ENCODE measurements at regions not wholly inside any gene's neighbourhood (a gene's known extent, or its start where the extent isn't known, plus 50 kb on each side); places are given as distances from the start of the nearest gene placed in this dataset.

GRCh38 chr17:59506894-59507726 is 58.3 kb upstream of the DHX40 start:
- TF ChIP-seq EZH2 (IDR thresholded peaks at IDR 0.05; ENCODE audit: borderline replicate concordance, low read length), result no peak
- TF ChIP-seq, protein P1, sequence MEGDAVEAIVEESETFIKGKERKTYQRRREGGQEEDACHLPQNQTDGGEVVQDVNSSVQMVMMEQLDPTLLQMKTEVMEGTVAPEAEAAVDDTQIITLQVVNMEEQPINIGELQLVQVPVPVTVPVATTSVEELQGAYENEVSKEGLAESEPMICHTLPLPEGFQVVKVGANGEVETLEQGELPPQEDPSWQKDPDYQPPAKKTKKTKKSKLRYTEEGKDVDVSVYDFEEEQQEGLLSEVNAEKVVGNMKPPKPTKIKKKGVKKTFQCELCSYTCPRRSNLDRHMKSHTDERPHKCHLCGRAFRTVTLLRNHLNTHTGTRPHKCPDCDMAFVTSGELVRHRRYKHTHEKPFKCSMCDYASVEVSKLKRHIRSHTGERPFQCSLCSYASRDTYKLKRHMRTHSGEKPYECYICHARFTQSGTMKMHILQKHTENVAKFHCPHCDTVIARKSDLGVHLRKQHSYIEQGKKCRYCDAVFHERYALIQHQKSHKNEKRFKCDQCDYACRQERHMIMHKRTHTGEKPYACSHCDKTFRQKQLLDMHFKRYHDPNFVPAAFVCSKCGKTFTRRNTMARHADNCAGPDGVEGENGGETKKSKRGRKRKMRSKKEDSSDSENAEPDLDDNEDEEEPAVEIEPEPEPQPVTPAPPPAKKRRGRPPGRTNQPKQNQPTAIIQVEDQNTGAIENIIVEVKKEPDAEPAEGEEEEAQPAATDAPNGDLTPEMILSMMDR (conservative IDR thresholded peaks at IDR 0.05 in 1 of 2, IDR thresholded peaks at IDR 0.05 in 1 of 2; ENCODE audit: extremely low read depth in 1 of 2, insufficient read depth in 1 of 2, low read depth in 1 of 2, low read length in 2 of 2), result no peak
